ENCODE measurements at regions not wholly inside any gene's neighbourhood (a gene's known extent, or its start where the extent isn't known, plus 50 kb on each side); places are given as distances from the start of the nearest gene placed in this dataset.
A peak's percentile ranks its signal among the peaks of the same experiment; 100 is the strongest.

DNA sequence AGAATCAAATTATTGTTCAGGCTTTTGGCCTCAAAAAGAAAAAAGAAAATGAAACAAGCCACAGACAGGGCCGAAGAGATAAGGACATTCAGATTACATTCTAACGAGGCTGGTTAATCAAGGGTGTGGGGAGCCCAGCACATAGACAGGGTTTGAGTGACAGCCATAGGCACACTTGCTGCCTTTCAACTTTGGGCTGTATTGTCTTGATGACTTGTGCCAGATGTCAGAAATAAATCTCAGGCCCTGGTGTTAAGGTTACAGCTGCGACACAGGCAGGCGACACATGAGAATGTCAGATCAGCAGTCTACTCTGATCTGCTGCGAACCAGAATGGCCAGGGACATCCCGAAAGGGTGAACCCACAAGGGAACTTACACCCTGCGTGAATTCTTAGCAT lies 231.2 kb upstream of the ARRDC4 start:
- Histone ChIP-seq H3K9ac (ENCODE audit: insufficient read depth, low read depth, low read length) (no peak overlapping the region), H3K4me2 (ENCODE audit: low read depth, low read length) (peak overlapping the region; percentile 26; the same call in 1 of the 2 replicates), H3K4me1 (ENCODE audit: insufficient read depth, low read length) (no peaks in the 10 kb centered on the region), H3K27ac (ENCODE audit: extremely low read length, insufficient read depth, low read length) (no peak overlapping the region), H3K4me3 (replicated peaks in 1 of 3; ENCODE audit: insufficient read depth in 1 of 3, low read depth in 2 of 3, low read length in 3 of 3) (no peak overlapping the region), H4K20me1 (ENCODE audit: insufficient read depth, low read length) (no peaks in the 10 kb centered on the region), H3K79me2 (ENCODE audit: insufficient read depth, low read length) (no peaks in the 10 kb centered on the region), H3K36me3 (replicated peaks in 1 of 2; ENCODE audit: control insufficient read depth in 1 of 2, insufficient read depth in 2 of 2, low read length in 2 of 2) (no peaks in the 10 kb centered on the region), H3K9me3 (ENCODE audit: low read length) (no peaks in the 10 kb centered on the region), H3K27me3 (ENCODE audit: control insufficient read depth in 1 of 2, insufficient read depth in 2 of 2, low read length in 2 of 2) (peaks cover 0 to 10% of the 10 kb centered on the region in 2 experiments; a peak in 3 of 5 replicates), H2AFZ (ENCODE audit: low read length) (no peak overlapping the region)
- ATAC-seq: no peak; the same call in 2 of the 3 replicates
- intact Hi-C loops (cut with micrococcal nuclease; ENCODE audit: unreplicated experiment): no loop called here
- no peak for DNase-seq (ENCODE audit: low spot score)
- TF ChIP-seq FOXA3 (CRISPR knock-in tag; IDR thresholded peaks at IDR 0.05) (no peak), CAMTA2 (CRISPR knock-in tag; IDR thresholded peaks at IDR 0.05; ENCODE audit: borderline replicate concordance) (no peak), ZNF772 (CRISPR knock-in tag; IDR thresholded peaks at IDR 0.05) (no peak), ZNF670 (CRISPR knock-in tag; IDR thresholded peaks at IDR 0.05; ENCODE audit: borderline replicate concordance) (no peak), SMYD3 (CRISPR knock-in tag; IDR thresholded peaks at IDR 0.05) (no peak), ZNF383 (CRISPR knock-in tag; IDR thresholded peaks at IDR 0.05; ENCODE audit: borderline replicate concordance) (no peak)
- TF ChIP-seq, protein P1, sequence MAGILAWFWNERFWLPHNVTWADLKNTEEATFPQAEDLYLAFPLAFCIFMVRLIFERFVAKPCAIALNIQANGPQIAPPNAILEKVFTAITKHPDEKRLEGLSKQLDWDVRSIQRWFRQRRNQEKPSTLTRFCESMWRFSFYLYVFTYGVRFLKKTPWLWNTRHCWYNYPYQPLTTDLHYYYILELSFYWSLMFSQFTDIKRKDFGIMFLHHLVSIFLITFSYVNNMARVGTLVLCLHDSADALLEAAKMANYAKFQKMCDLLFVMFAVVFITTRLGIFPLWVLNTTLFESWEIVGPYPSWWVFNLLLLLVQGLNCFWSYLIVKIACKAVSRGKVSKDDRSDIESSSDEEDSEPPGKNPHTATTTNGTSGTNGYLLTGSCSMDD (CRISPR knock-in tag; IDR thresholded peaks at IDR 0.05): no peak
- in situ Hi-C loops (cut with HindIII; ENCODE audit: extremely low pct_ligation_motif_present, low pct_unique_long_range_greater_than_20kb): no loop called here
- WGBS (ENCODE audit: low lambda C conversion rate): 3% methylated on average over 2 of the region's 7 CpGs
- ChIA-PET CTCF (ENCODE audit: low intra/inter-chr PET ratio, low total read pairs) (no interaction called here), POLR2A (no interaction called here)
- FAIRE-seq: no peak
- BruUV-seq (replicated peaks): no TSS peak

DNA sequence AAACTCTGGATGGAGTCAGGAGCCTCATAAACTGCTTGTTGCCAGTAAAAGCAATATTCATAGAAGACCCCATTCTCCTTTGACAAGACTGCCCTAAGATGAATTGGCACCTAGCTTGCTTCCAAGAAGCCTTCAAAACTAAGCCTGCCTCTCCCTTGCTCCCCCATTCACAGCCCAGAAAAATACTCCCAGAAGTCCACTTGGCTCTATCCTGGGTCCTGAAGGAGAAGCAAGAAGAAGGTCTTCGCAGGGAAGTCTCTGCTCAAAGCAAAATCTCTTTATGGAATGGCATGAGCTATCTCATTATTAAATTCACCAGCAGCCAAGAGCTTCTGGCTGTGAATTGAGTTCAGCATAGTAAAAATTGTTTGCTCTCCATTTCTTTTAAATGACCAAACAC lies 230.2 kb upstream of the ARRDC4 start:
- 22% methylated on average over 1 of the region's 1 CpG for WGBS (ENCODE audit: low lambda C conversion rate)
- Histone ChIP-seq H3K36me3 (replicated peaks in 1 of 2; ENCODE audit: control insufficient read depth in 1 of 2, insufficient read depth in 2 of 2, low read length in 2 of 2) (no peaks in the 10 kb centered on the region), H3K9me3 (ENCODE audit: low read length) (no peaks in the 10 kb centered on the region), H3K9ac (ENCODE audit: insufficient read depth, low read depth, low read length) (no peak overlapping the region), H3K4me1 (ENCODE audit: insufficient read depth, low read length) (no peaks in the 10 kb centered on the region), H3K27me3 (ENCODE audit: control insufficient read depth in 1 of 2, insufficient read depth in 2 of 2, low read length in 2 of 2) (peaks cover 0 to 10% of the 10 kb centered on the region in 2 experiments; a peak in 3 of 5 replicates), H4K20me1 (ENCODE audit: insufficient read depth, low read length) (no peaks in the 10 kb centered on the region), H3K79me2 (ENCODE audit: insufficient read depth, low read length) (no peaks in the 10 kb centered on the region), H3K27ac (ENCODE audit: extremely low read length, insufficient read depth, low read length) (no peak overlapping the region), H3K4me2 (ENCODE audit: low read depth, low read length) (no peak overlapping the region), H2AFZ (ENCODE audit: low read length) (no peak overlapping the region), H3K4me3 (replicated peaks in 1 of 3; ENCODE audit: insufficient read depth in 1 of 3, low read depth in 2 of 3, low read length in 3 of 3) (no peak overlapping the region)
- ATAC-seq (no peak), DNase-seq (ENCODE audit: low spot score) (no peak), FAIRE-seq (no peak)
- CTCF ChIA-PET (ENCODE audit: low intra/inter-chr PET ratio, low total read pairs): no interaction called here
- in situ Hi-C loops (cut with HindIII; ENCODE audit: extremely low pct_ligation_motif_present, low pct_unique_long_range_greater_than_20kb): no loop called here
- POLR2A ChIA-PET: no interaction called here
- no TSS peak for BruUV-seq (replicated peaks)
- no peak for TF ChIP-seq NFRKB (IDR thresholded peaks at IDR 0.05)
- intact Hi-C loops (cut with micrococcal nuclease; ENCODE audit: unreplicated experiment): no loop called here

Data from HepG2 (cell line).